ENCODE measurements at regions not wholly inside any gene's neighbourhood (a gene's known extent, or its start where the extent isn't known, plus 50 kb on each side); places are given as distances from the start of the nearest gene placed in this dataset.
"Not testable (repeated sequence)": the region's sequence is repeated elsewhere in the genome, so short reads cannot be mapped to it uniquely, and the experiment has no call there.

DNA sequence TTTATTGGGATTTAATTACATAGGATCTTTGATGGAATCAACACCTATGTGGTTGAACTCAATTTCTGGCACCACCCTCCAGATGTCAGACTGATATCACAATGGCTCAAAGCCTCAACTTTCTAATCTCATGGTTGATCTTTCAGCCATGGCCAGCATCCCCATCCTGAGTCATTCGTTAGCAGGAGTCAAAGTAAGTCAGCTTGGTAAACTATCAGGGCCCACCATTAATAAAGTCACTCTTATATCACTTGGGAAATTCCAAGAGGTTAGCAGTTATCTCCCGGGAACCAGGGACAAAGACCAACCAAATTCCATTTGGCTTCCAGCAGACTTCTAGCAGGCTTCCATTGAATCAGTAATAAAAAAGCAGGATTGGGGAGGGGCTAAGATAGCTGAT is 50.7 kb upstream of the TNFSF4 start:
- no peak for DNase-seq

DNA sequence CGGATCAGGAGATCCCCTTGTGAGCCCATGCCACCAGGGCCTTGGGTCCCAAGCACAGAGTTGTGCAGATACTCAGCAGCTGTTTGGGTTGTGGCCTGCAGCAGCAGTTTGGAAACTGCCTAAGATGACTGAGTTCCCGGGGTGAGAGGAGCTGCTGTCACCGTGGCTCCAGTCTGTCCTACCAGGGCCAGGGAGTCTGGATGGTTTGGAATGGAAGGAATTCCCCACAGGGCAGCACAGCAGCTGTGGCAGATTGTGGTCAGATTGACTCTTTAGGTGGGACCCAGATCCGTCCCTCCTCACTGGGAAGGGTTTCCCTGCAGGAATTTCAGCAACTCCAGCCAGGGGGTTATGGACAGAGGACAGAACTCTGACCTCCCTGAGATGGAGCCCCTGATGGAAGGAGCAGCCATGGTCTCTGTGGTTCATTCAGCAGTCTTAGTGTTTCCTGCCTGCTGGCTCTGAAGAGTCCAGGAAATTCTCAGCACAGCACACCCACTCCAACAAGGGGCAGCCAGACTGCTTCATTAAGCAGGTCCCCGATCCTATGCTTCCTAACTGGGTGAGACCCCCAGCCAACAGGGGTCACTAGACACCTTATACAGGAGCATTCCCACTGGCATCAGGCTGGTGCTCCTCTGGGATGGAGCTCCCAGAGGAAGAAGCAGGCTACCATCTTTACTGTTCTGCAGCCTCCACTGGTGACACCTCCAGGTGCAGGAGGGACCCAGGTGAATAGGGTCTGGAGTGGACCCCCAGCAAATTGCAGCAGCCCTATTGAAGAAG is 51.5 kb upstream of the TNFSF4 start:
- no peak for DNase-seq

DNA sequence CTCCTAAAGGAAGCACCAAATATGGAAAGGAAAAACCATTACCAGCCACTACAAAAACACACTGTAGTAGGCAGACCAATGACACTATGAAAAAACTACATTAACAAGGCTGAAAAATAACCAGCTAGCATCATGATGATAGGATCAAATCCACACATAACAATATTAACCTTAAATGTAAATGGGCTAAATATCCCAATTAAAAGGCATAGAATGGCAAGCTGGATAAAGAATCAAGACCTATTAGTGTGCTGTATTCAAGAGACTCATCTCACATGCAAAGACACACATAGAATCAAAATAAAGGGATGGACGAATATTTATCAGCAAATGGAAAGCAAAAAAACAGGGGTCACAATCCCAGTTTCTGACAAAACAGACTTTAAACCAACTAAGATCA is 53.2 kb upstream of the TNFSF4 start:
- not testable (repeated sequence) for DNase-seq

DNA sequence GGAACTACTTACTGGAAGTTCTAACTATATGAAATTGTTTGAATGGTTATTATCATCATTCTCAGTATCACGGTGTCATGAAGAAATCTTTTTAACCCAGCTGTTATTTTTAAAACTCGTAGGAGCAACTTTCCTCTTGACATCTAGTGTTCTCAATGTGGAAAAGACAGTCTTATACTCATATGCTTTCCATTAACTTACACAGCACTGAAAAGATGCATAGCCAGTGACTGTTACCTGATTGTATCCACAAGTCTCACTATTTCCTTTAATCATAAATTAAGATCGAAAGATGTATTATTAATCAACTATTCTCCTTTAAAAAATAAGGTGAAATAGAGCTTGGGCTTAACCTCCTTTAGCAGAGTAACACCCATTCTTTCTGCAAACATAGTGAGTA is 59.7 kb upstream of the TNFSF4 start:
- no peak for DNase-seq

DNA sequence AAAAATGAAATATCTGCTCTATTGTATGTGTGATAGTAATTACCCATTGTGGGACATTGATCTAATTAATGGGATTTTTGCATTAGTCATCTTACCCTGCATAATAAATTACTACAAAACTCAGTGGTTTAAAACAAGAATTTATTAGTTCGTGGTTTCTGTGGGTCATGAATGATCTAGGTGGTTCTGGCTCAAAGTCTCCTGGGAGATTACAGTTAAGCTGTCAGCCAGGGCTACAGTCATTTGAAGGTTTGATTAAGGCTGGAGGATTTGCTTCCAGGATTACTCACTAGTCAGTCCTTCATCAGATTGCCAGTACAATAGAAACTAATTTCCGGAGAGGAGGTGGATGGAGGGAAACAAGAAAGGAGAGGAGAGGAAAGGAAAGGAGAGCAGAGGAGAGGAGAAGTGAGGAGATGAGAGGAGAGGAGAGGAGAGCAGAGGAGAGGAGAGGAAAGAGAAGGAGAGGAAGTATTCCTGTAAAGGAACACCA is 60.4 kb upstream of the TNFSF4 start:
- no peak for DNase-seq

DNA sequence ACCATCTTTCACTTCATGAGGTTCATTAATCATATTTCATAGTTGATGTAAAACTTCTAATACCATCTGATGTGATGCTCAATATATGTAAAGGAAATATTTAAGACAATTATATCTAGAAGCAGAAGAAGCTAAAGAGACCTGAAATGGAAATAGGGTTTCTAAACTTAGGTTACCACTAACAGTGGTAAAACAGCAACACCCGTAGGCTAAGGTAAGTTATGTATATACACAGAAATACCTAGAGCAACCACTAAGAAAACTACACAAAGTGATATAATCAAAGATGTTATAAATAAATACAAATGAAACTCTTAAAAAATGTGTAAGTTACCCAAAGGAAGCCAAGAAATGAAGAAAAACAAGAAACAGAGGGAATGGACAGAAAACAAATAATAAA is 61.1 kb upstream of the TNFSF4 start:
- DNase-seq = no peak

DNA sequence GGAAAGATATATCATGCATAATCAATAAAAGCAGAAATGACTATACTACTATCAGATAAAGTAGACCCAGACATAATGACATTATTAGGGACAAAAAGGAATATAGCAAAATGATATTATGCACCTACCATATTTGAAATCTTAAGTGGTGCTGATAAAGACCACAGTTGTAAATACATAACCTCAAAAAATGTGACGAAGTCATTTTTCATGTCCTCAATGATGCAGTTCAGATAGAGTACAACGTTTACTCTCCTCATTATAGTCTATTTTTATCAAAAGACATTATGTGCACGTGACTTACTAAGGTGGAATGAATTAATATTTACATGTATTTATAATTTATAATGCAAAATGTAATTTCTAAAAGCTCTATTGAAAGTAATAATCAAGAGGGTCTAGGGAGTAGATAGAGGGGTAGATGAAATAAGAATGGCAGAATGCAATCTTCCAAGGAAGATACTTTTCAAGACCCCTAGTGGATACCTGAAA is 61.7 kb upstream of the TNFSF4 start:
- DNase-seq = no peak

DNA sequence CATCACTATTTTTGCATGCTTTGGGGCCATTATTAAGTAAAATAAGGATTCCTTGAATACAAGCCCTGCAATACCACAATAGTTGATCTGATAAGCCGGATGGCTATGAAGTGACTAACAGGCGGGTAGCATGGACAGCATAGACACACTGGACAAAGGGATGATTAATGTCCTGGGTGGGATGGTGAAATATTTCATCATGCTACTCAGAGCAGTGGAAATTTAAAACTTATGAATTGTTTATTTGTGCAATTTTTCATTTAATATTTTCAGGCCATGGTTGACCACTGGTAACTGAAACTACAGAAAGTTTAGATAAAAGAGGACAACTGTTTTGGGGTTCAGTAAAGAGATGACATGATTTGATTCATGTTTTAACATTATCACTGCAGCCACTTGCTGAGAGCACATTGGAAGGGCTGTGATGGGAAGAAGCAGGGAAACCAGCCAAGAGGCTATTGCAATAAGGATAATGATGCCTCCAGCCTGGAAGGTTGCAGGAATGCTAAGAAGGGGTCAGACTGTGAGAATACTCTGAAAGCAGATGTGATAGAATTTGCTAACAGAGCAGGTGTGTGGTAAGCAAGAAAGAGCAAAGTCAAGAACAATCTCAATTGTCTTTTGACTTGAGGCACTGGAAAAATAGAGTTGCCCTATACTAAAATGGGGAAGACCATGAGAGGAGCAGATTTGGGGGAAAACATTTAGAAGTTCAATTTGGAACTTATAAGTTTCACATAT is 62.5 kb upstream of the TNFSF4 start:
- no peak for DNase-seq

DNA sequence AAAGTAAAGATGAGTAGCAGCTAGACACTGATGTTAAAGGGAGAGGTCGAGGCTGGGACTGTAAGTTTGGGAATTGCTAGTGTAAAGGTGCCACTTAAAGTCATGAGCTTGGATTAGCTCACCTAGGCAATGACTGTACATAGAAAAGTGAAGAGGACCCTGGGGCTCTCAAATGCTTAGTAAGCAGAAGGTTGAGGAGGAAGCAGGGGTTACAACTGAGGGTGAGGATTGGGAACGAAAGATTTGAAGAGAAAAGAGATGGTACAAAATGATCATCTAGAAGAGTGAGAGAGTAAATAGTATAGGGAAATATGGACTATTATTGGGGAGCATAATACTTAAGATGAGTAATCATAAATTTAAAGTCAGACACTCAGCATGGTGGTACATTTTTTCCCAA is 63.1 kb upstream of the TNFSF4 start:
- DNase-seq = no peak

DNA sequence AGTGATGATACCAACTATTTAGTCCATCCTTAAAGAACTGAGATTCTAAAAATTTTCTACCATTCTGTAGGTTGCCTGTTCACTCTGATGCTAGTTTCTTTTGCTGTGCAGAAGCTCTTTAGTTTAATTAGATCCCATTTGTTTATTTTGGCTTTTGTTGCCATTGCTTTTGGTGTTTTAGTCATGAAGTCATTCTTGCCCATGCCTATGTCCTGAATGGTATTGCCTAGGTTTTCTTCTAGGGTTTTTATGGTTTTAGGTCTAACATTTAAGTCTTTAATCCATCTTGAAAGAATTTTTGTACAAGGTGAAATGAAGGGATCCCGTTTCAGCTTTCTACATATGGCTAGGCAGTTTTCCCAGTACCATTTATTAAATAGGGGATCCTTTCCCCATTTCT is 63.9 kb upstream of the TNFSF4 start:
- DNase-seq = not testable (repeated sequence)

DNA sequence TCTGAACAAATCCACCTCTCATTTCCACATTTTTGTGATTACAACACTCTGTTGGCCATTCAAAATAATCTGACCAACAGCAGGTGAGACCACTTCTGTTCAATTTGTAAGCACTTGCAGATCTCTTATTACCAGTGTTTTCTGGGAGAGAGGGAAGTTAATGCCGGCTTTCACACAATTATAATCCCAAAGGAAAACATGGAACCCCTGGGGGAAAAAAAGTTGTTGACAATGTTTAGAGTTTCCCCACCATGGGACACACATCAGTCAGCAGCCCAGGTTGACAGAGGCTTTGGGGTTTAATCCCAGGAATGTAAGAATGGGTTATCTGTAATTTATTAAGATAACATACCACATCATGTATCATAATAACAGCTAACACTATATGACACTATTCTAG is 68.4 kb upstream of the TNFSF4 start:
- no peak for DNase-seq

DNA sequence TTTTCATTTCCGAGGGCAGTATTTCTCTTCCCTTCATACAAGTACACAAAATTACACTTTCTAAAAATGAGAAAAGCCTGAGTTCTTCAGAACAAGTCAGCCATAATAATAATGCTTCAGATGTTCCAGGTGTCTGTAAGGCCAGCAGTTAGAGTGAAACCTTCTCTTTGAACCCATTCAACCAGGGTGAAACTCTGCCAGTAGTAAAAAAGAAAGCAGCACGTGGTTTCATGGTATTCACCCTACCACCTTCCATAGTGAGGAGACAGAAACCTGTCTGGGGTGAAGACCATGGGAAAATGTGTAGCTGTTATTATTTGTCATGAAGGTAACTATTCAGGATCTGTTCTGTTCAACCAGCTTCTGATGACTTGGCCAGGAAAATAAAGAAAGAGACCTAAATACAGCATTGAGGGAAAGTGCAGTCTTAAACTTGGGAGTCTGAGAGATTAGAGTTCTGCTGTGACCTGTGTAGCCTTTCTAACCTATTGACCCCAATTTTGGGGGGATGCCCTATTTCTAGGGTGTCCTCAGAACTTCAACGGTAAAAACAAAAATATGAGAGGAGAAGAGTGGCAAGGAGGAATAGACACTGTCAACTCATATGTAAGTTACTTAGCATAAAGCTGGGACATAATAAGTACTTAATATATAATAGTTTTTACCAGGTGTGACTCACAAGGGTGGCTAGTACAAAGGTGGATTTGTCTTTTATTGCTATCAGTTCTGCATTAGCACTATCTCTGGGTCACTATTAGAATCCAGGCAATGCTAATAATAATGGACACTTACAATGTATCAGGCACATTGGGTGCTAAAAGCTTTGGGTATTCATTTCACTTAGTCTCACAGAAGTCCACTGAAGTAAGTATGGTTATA is 70.0 kb upstream of the TNFSF4 start:
- no peak for DNase-seq

DNA sequence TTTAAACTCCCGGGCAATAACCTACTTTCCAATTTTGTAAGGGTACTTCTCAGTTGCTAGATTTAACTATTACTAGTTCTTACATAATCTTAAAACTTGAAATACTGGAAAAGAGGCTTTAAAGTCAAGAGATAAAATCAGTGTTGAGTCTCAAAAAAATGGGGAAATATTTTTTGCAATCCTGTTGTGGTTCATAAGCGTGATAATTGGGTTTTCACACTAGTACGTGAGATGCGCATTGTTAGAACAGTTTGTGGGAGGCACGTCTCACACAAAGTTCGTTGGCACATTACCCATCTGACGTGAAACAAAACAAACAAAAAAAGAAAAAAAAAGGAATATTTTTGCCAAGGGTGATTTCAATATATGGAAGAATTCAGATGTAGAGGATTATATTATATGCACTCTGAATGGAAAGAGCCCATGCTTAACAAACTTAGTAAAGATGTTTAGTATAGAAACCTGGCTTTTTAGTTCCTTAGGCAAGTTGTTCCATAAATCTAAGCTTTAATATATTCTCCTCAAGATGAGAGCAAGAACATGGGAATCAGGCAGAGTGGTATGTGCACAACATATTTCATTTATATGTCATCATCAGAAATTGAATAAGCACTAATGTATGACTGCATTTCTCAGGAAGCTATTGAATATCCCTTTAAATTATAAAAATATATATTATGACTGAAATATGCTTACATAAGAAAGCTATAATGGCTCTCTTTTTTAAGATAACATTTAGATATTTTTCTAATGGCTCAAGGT is 73.9 kb upstream of the TNFSF4 start:
- DNase-seq = no peak

DNA sequence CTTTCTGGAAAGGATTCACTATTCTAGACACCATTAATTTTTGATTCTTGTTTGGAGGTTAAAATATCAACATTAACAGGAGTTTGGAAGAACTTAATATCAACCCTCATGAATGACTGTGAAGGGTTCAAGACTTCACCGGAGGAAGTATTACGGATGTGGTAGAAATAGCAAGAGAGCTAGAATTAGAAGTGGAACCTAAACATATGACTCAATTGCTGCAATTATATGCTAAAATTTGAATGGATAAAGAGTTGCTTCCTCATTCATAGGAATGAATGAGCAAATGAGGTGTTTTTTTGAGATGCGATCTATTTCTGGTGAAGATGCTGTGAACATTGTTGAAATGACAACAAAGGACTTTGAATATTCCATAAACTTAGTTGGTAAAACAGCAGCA is 77.9 kb upstream of the TNFSF4 start:
- DNase-seq = no peak

DNA sequence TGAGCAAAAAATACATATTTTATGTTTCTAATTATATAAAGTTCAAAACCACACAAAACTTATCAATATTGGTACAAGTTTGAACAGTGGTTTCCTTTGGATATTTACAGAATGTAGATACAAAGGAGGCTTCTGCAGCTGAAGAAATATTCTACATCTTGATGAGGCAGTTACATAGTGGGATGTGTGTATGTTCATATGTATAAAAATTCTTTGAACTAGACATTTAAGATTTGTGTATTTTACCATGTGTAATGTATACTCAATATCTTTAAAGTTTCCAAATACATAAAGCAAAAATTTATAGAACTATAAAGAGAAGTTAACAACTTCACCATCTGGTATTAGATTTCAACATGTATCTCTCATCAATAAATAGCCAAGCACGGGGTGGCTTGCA is 80.7 kb upstream of the TNFSF4 start:
- DNase-seq = no peak

DNA sequence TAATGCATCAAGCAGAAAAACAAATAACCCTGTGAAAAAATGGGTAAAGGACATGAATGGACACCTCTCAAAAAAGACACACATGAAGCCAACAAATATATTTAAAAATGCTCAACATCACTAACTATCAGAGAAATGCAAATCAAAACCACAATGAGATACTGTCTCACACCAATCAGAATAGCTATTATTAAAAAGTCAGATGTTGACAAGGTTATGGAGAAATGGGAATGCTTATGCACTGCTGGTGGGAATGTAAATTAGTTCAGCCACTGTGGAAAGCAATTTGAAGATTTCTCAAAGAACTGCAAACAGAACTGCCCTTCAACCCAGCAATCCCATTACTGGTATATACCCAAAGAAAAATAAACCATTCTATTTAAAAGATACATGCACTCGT is 86.6 kb upstream of the TNFSF4 start:
- DNase-seq = no peak

DNA sequence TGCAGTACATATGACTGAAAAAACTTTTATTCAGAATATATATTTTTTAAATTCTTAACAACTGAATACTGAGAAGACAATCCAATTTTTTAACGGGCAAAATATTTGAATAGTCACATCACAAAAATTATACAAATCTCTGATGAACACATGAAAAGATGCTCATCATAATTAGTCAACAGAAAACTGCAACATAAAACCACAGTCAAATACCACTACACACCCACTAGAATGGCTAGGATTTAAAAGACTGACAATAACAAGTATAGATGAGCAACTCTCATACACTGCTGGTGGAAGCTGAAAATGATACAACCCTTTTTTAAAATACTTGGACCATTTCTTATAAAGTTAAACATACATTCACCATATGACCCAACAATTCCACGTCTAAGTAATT is 87.7 kb upstream of the TNFSF4 start:
- no peak for DNase-seq

DNA sequence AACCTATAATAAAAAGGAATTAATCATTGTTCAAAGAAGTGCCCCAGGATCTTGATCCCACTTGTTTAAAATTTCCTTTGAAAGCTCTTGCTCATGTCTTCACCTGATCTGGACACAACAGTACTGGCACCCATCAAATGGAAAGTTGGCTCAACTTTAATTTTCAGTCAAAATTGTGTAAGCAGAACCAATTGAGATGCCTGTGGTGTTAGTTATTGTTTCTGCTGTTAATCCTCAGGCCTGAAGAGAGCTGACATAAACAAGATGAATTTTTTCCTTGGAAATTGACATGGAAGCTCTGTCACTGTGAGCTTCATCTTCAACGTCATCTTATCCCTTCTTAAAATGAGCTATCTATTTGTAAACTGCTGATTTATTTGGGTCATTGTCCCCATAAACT is 88.3 kb upstream of the TNFSF4 start:
- no peak for DNase-seq

DNA sequence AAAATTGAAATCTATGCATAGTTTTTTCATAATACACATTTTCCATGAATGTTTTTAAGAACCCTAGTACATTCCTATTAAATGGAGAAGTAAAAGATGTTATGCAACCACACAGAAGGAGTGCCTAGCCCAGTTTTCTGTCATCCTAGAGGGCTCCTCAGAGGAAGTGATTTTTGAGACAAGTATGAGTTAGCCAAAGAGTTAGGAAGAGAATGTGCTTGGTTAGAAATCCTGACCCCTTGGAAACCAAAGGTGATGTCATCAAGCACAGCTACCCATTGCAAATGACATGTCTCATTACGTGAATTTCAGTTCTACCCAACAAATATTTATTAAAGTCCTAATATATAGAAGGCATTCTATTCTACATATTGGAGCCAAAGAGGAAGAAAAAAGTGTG is 88.9 kb upstream of the TNFSF4 start:
- no peak for DNase-seq

DNA sequence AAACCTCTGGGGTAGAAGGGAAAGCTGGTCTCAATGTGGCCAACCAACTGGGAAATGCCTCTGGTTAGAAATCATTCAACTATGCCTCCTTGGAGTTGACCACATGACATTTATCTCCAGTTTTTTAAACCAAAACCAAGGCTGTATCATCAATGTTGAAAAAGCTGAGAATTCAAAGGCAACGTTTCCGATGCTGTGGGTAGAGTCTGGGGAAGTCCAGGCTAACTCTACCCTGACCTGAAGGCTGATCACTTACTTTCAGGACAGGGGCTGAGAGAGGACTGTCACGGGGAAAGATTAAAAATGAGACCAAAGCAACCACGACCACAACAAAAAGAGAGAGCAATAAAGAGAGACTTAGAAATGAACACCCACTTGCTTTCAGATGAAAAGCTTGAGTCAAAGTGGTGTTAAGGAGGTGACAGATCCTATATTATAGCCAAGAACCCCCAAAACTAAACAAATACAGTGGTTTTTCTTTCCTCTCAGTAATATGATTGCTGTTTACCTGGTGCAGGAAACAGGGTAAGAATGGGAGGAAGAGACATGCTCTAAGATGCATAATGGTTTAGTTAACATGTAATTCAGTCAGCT is 90.8 kb upstream of the TNFSF4 start:
- DNase-seq = no peak

DNA sequence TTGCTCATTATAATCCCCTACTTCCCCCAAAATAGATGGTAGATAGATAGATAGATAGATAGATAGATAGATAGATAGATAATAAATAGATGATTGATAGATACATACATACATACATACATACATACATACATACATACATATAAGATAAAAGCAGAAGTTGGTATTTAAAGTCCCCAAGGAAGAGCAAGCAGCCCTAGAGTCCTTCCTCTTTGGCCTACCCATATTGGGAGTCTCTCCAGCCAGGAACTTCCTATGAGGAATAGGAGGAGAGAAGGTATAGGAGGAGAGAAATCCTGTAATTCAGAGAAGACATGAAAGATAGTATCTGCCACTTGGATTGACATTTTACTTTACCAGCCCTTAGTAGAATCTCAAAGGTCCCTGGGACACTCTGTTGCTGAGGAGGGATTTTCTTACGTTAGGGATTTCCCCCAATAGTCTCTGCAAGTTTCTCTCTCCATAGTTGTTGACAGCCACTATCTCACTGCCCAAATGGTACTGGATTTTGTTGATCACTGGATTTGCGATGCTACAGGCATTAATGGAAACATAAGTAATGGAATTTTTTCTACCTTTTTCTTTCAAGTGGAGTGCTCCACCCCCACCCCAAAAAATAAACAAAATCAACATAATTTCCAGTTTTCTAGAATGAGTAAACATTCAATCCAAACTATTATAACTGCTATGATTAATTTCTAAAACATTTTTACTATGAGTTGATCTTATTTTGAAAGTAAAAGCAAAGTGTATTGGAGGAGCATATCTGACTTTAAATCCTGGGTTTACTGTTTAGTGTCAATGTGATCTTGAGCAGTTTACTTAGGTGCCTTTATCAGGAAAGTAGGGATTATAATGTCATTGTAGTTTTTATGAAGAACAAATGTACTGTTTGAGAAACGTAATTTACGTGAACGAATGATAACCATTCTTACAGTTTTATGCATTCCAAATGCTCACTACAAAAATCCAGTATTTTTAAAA is 93.2 kb upstream of the TNFSF4 start:
- no peak for DNase-seq
